H9 (cell line): ENCODE measurements at regions not wholly inside any gene's neighbourhood (a gene's known extent, or its start where the extent isn't known, plus 50 kb on each side); places are given as distances from the start of the nearest gene placed in this dataset.
"Not testable (repeated sequence)": the region's sequence is repeated elsewhere in the genome, so short reads cannot be mapped to it uniquely, and the experiment has no call there.

Experiments used
- DNase-seq: peaks from one replicate; pipeline ENCODE4 v3.0.0-alpha.2; 2017
- H2AFZ ChIP-seq: one replicate; pipeline ENCODE4 v1.6.1; 2013; ENCODE audit warnings: mild to moderate bottlenecking, low read length, control low read depth, moderate library complexity
- H2AK5ac ChIP-seq: 2 replicates; pipeline ENCODE4 v1.6.1; 2013; ENCODE audit warnings: low read length, control low read depth, mixed read lengths; ENCODE audit not compliant: insufficient read length
- H2BK120ac ChIP-seq: one replicate; pipeline ENCODE4 v1.6.1; 2013; ENCODE audit warnings: low read depth, mild to moderate bottlenecking, low read length, control low read depth, inconsistent platforms; ENCODE audit not compliant: poor library complexity, severe bottlenecking
- H2BK12ac ChIP-seq: 2 replicates; pipeline ENCODE4 v1.6.1; 2013; ENCODE audit warnings: low read length, control low read depth, mixed read lengths, low read depth; ENCODE audit not compliant: insufficient read length
- H2BK15ac ChIP-seq: 2 replicates; pipeline ENCODE4 v1.6.1; 2013; ENCODE audit warnings: low read depth, low read length, control low read depth
- H2BK20ac ChIP-seq: one replicate; pipeline ENCODE4 v1.6.1; 2013; ENCODE audit warnings: low read depth, mild to moderate bottlenecking, low read length, control low read depth, inconsistent platforms; ENCODE audit not compliant: poor library complexity, severe bottlenecking
- H2BK5ac ChIP-seq: 2 replicates; pipeline ENCODE4 v1.6.1; 2013; ENCODE audit warnings: low read length, control low read depth, mixed read lengths; ENCODE audit not compliant: insufficient read length
- H3K14ac ChIP-seq: 2 replicates; pipeline ENCODE4 v1.6.1; 2013; ENCODE audit warnings: low read length, control low read depth; ENCODE audit not compliant: insufficient read depth
- H3K18ac ChIP-seq: 2 replicates; pipeline ENCODE4 v1.6.1; 2013; ENCODE audit warnings: low read depth, mild to moderate bottlenecking, mixed read lengths, low read length, control low read depth; ENCODE audit not compliant: insufficient read length
- H3K23ac ChIP-seq: 2 replicates; pipeline ENCODE4 v1.6.1; 2013; ENCODE audit warnings: low read length, control low read depth, mixed read lengths, low read depth; ENCODE audit not compliant: insufficient read length
- H3K23me2 ChIP-seq: 2 replicates; pipeline ENCODE4 v1.6.1; 2013; ENCODE audit warnings: low read depth, mild to moderate bottlenecking, mixed read lengths, low read length, control low read depth; ENCODE audit not compliant: insufficient read length, poor library complexity, severe bottlenecking
- H3K27ac ChIP-seq: 2 replicates; pipeline ENCODE4 v1.5.1; 2013; ENCODE audit warnings: low read length, control low read depth, mixed read lengths, low read depth; ENCODE audit not compliant: insufficient read length
- H3K27me3 ChIP-seq: 2 replicates; pipeline ENCODE4 v1.6.1; 2013; ENCODE audit warnings: low read length, control low read depth, inconsistent platforms; ENCODE audit not compliant: insufficient read depth
- H3K4ac ChIP-seq: 2 replicates; pipeline ENCODE4 v1.6.1; 2013; ENCODE audit warnings: low read depth, mild to moderate bottlenecking, control low read depth, inconsistent platforms, low read length, moderate library complexity
- H3K4me1 ChIP-seq: 2 replicates; pipeline ENCODE4 v1.6.1; 2013; ENCODE audit warnings: low read length, control low read depth, inconsistent platforms; ENCODE audit not compliant: insufficient read depth
- H3K4me2 ChIP-seq: 2 replicates; pipeline ENCODE4 v1.6.1; 2013; ENCODE audit warnings: low read length, control low read depth, mixed read lengths; ENCODE audit not compliant: insufficient read length, insufficient read depth
- H3K56ac ChIP-seq: 2 replicates; pipeline ENCODE4 v1.6.1; 2013; ENCODE audit warnings: low read depth, mild to moderate bottlenecking, mixed read lengths, low read length, control low read depth; ENCODE audit not compliant: insufficient read length
- H3K79me1 ChIP-seq: 2 replicates; pipeline ENCODE4 v1.6.1; 2013; ENCODE audit warnings: low read depth, mild to moderate bottlenecking, moderate library complexity, low read length, control low read depth, inconsistent platforms; ENCODE audit not compliant: insufficient read depth, poor library complexity, severe bottlenecking
- H3K79me2 ChIP-seq: 2 replicates; pipeline ENCODE4 v1.6.1; 2013; ENCODE audit warnings: low read length, control low read depth, inconsistent platforms; ENCODE audit not compliant: insufficient read depth
- H3K9ac ChIP-seq: 2 replicates; pipeline ENCODE4 v1.6.1; 2013; ENCODE audit warnings: low read length, control low read depth, mixed read lengths; ENCODE audit not compliant: insufficient read length; ENCODE audit errors: extremely low read depth
- H3K9me3 ChIP-seq: one replicate; pipeline ENCODE4 v1.6.1; 2013; ENCODE audit warnings: low read depth, low read length, inconsistent platforms; ENCODE audit not compliant: control insufficient read depth
- H3T11ph ChIP-seq: one replicate; pipeline ENCODE4 v1.6.1; 2013; ENCODE audit warnings: mild to moderate bottlenecking, low read length, control low read depth, inconsistent platforms
- H4K20me1 ChIP-seq: one replicate; pipeline ENCODE4 v1.6.1; 2013; ENCODE audit not compliant: control insufficient read depth, insufficient read length, insufficient read depth
- H4K5ac ChIP-seq: 2 replicates; pipeline ENCODE4 v1.6.1; 2013; ENCODE audit warnings: low read depth, mild to moderate bottlenecking, mixed read lengths, low read length, control low read depth; ENCODE audit not compliant: insufficient read length
- H4K8ac ChIP-seq: replicated peaks from 2 replicates; pipeline ENCODE4 v1.6.1; 2013; ENCODE audit warnings: low read length, control low read depth, mixed read lengths, low read depth; ENCODE audit not compliant: insufficient read length
- H4K91ac ChIP-seq: 2 replicates; pipeline ENCODE4 v1.6.1; 2013; ENCODE audit warnings: low read depth, mild to moderate bottlenecking, moderate library complexity, mixed read lengths, low read length, control low read depth; ENCODE audit not compliant: insufficient read length
- H3K27ac Mint-ChIP-seq, 3 experiments: 2 replicates in 2 of 3; 3 replicates in 1 of 3; pipeline ENCODE4 v1.8.0; 2020 to 2021; ENCODE audit warnings: mixed read lengths in 3 of 3, mild to moderate bottlenecking in 1 of 3, moderate library complexity in 1 of 3
- H3K27me3 Mint-ChIP-seq: 2 replicates; pipeline ENCODE4 v1.8.0; 2021; ENCODE audit warnings: low read depth, mild to moderate bottlenecking, moderate library complexity, mixed read lengths
- H3K36me3 Mint-ChIP-seq, 3 experiments: 2 replicates in 2 of 3; 3 replicates in 1 of 3; pipeline ENCODE4 v1.8.0; 2020 to 2021; ENCODE audit warnings: low read depth in 3 of 3, mixed read lengths in 3 of 3; ENCODE audit not compliant: insufficient read depth in 1 of 3
- H3K4me1 Mint-ChIP-seq, 2 experiments: 2 replicates each; pipeline ENCODE4 v1.8.0; 2020; ENCODE audit warnings: mixed read lengths in 2 of 2
- H3K4me3 Mint-ChIP-seq, 2 experiments: 2 replicates in 1 of 2; 3 replicates in 1 of 2; pipeline ENCODE4 v1.8.0; 2020 to 2021; ENCODE audit warnings: mild to moderate bottlenecking in 2 of 2, mixed read lengths in 2 of 2, moderate library complexity in 1 of 2
- H3K9me3 Mint-ChIP-seq, 2 experiments: 2 replicates in 1 of 2; 3 replicates in 1 of 2; pipeline ENCODE4 v1.8.0; 2020; ENCODE audit warnings: mild to moderate bottlenecking in 2 of 2, mixed read lengths in 2 of 2, moderate library complexity in 1 of 2
- WGBS: extraction: QIAGEN DNeasy Blood & Tissue Kit; methylation state at CpG from one replicate; pipeline ENCODE4 v1.1.7; 2013; ENCODE audit warnings: missing lambda C conversion rate, low lambda C conversion rate, mixed read lengths; ENCODE audit not compliant: insufficient read length; ENCODE audit errors: extremely low coverage; 5-methylcytosine and 5-hydroxymethylcytosine counted together

GRCh38 chr2:109693292-109693691 is 79.1 kb downstream of the SOWAHC start:
- not testable (repeated sequence) for H2AK5ac ChIP-seq, H4K91ac ChIP-seq, H3K79me2 ChIP-seq, DNase-seq, H3K27ac ChIP-seq, H3K79me1 ChIP-seq, H2BK15ac ChIP-seq, H2BK5ac ChIP-seq, H3K14ac ChIP-seq, H3K4me2 ChIP-seq, H3T11ph ChIP-seq, H3K27me3 ChIP-seq, H2AFZ ChIP-seq, H3K9ac ChIP-seq, H3K23ac ChIP-seq, H4K5ac ChIP-seq, H4K20me1 ChIP-seq, H4K8ac ChIP-seq, H3K4me1 ChIP-seq, H3K23me2 ChIP-seq, H3K36me3 Mint-ChIP-seq, H3K56ac ChIP-seq, H3K9me3 Mint-ChIP-seq, H3K27me3 Mint-ChIP-seq, H2BK12ac ChIP-seq, H3K4me3 Mint-ChIP-seq, H2BK120ac ChIP-seq, H3K9me3 ChIP-seq, H3K27ac Mint-ChIP-seq, H3K18ac ChIP-seq, H3K4ac ChIP-seq, H2BK20ac ChIP-seq
- H3K4me1 Mint-ChIP-seq: peaks cover 29 to 30% of the 10 kb centered on the region in 2 experiments
- no CpG with 5 or more reads among the region's 8 CpGs for WGBS
